ENCODE measurements at regions not wholly inside any gene's neighbourhood (a gene's known extent, or its start where the extent isn't known, plus 50 kb on each side); places are given as distances from the start of the nearest gene placed in this dataset.

DNA sequence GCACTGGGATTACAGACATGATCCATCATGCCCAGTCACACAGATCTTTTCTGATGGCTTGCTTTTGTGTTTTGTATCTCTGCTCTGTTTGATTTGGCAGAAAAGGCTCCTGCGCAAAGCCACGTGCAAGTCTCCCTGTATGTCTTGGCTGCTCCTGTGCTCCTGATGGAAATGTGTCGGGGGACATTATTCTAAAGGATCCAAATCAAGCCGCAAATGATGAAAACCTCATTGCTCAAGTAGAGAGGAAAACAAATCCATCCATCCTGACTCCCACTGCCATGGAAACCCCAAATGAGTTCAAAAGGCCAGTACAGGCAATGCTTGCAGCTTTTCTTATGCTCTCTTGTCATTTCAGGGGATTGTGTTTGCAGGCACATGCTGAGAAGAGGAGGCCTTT is 93.8 kb downstream of the NDUFA12 start:
- TF ChIP-seq CTCF (conservative IDR thresholded peaks at IDR 0.05 in 1 of 2, IDR thresholded peaks at IDR 0.05 in 1 of 2; ENCODE audit: extremely low read depth in 1 of 2, insufficient read depth in 1 of 2, low read depth in 1 of 2, low read length in 2 of 2) (no peak), EZH2 (IDR thresholded peaks at IDR 0.05; ENCODE audit: borderline replicate concordance, low read length) (no peak)
